ENCODE measurements at regions not wholly inside any gene's neighbourhood (a gene's known extent, or its start where the extent isn't known, plus 50 kb on each side); places are given as distances from the start of the nearest gene placed in this dataset.

- Histone ChIP-seq H3K27me3 (ENCODE audit: control insufficient read depth in 4 of 4, insufficient read depth in 4 of 4, low read length in 3 of 4) (no peaks in the 10 kb centered on the region), H3K9me3 (ENCODE audit: control insufficient read depth in 4 of 4, low read length in 3 of 4) (peaks cover 0 to 5% (median 2%) of the 10 kb centered on the region in 4 donors), H3K4me1 (ENCODE audit: control insufficient read depth in 4 of 4, insufficient read depth in 4 of 4, low read length in 3 of 4) (no peaks in the 10 kb centered on the region), H3K36me3 (ENCODE audit: control insufficient read depth in 4 of 4, insufficient read depth in 3 of 4, low read depth in 1 of 4, low read length in 3 of 4) (no peaks in the 10 kb centered on the region), H3K9ac (ENCODE audit: low read depth in 1 of 2, low read length in 2 of 2) (no peak overlapping the region), H3K27ac (ENCODE audit: low read depth in 1 of 2, low read length in 2 of 2) (no peak overlapping the region), H3K4me3 (ENCODE audit: low read depth in 1 of 3, low read length in 3 of 3) (no peak overlapping the region)
- no peak for TF ChIP-seq JUND (IDR thresholded peaks at IDR 0.05)
- TF ChIP-seq TAF1 (conservative IDR thresholded peaks at IDR 0.05) = no peak
- TF ChIP-seq SP1 (IDR thresholded peaks at IDR 0.05) = no peak
- no peak for TF ChIP-seq FOXA1 (IDR thresholded peaks at IDR 0.05)
- no peak for TF ChIP-seq NR2F2 (IDR thresholded peaks at IDR 0.05)
- TF ChIP-seq YY1 (IDR thresholded peaks at IDR 0.05) = no peak
- TF ChIP-seq ATF3 (IDR thresholded peaks at IDR 0.05) = no peak
- TF ChIP-seq HNF4A (conservative IDR thresholded peaks at IDR 0.05) = no peak
- TF ChIP-seq, protein P1, sequence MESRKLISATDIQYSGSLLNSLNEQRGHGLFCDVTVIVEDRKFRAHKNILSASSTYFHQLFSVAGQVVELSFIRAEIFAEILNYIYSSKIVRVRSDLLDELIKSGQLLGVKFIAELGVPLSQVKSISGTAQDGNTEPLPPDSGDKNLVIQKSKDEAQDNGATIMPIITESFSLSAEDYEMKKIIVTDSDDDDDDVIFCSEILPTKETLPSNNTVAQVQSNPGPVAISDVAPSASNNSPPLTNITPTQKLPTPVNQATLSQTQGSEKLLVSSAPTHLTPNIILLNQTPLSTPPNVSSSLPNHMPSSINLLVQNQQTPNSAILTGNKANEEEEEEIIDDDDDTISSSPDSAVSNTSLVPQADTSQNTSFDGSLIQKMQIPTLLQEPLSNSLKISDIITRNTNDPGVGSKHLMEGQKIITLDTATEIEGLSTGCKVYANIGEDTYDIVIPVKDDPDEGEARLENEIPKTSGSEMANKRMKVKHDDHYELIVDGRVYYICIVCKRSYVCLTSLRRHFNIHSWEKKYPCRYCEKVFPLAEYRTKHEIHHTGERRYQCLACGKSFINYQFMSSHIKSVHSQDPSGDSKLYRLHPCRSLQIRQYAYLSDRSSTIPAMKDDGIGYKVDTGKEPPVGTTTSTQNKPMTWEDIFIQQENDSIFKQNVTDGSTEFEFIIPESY (IDR thresholded peaks at IDR 0.05) = no peak
- no peak for TF ChIP-seq FOXA2 (IDR thresholded peaks at IDR 0.05)
- TF ChIP-seq EGR1 (IDR thresholded peaks at IDR 0.05; ENCODE audit: low read depth in 2 of 2) = no peak
- TF ChIP-seq RAD21 (IDR thresholded peaks at IDR 0.05) = no peak
- no peak for TF ChIP-seq REST (IDR thresholded peaks at IDR 0.05)
- TF ChIP-seq GABPA (IDR thresholded peaks at IDR 0.05 in 1 of 2, conservative IDR thresholded peaks at IDR 0.05 in 1 of 2) = no peak
- TF ChIP-seq HNF4G (IDR thresholded peaks at IDR 0.05) = no peak
- WGBS = 94% methylated on average over 1 of the region's 1 CpG
- DNase-seq (ENCODE audit: low spot score) = no peak
Observed at GRCh38 chr6:81630719-81631118, 121.8 kb downstream of the TENT5A start.

GRCh38 chr6:81625216-81625615 is 127.3 kb downstream of the TENT5A start:
- 99% methylated on average over 1 of the region's 1 CpG for whole genome bisulfite sequencing
- Histone ChIP-seq H3K4me3 (ENCODE audit: low read depth in 1 of 3, low read length in 3 of 3) (no peak overlapping the region), H3K4me1 (ENCODE audit: control insufficient read depth in 4 of 4, insufficient read depth in 4 of 4, low read length in 3 of 4) (no peaks in the 10 kb centered on the region), H3K9me3 (ENCODE audit: control insufficient read depth in 4 of 4, low read length in 3 of 4) (no peaks in the 10 kb centered on the region), H3K36me3 (ENCODE audit: control insufficient read depth in 4 of 4, insufficient read depth in 3 of 4, low read depth in 1 of 4, low read length in 3 of 4) (no peaks in the 10 kb centered on the region), H3K27ac (ENCODE audit: low read depth in 1 of 2, low read length in 2 of 2) (no peak overlapping the region), H3K27me3 (ENCODE audit: control insufficient read depth in 4 of 4, insufficient read depth in 4 of 4, low read length in 3 of 4) (no peaks in the 10 kb centered on the region), H3K9ac (ENCODE audit: low read depth in 1 of 2, low read length in 2 of 2) (no peak overlapping the region)
- TF ChIP-seq GABPA (IDR thresholded peaks at IDR 0.05 in 1 of 2, conservative IDR thresholded peaks at IDR 0.05 in 1 of 2) = no peak
- TF ChIP-seq REST (IDR thresholded peaks at IDR 0.05) = no peak
- no peak for TF ChIP-seq YY1 (IDR thresholded peaks at IDR 0.05)
- TF ChIP-seq RXRA (IDR thresholded peaks at IDR 0.05) = no peak
- TF ChIP-seq HNF4G (IDR thresholded peaks at IDR 0.05) = no peak
- no peak for TF ChIP-seq TAF1 (conservative IDR thresholded peaks at IDR 0.05)
- TF ChIP-seq FOXA2 (IDR thresholded peaks at IDR 0.05) = no peak
- TF ChIP-seq, protein P1 (IDR thresholded peaks at IDR 0.05) = no peak
- DNase-seq (ENCODE audit: low spot score) = no peak
